Stimulated activated CD8-positive, alpha-beta memory T cell treated with anti-CD3 and anti-CD28 coated beads, Interleukin-15, amount 100 ng/mL, for 48 hours (primary cell): ENCODE measurements at regions not wholly inside any gene's neighbourhood (a gene's known extent, or its start where the extent isn't known, plus 50 kb on each side); places are given as distances from the start of the nearest gene placed in this dataset.

Experiments used
- DNase-seq, 2 donors: peaks; one replicate each; pipeline ENCODE4 v3.0.0-alpha.2; 2020; ENCODE audit warnings: low read depth in 2 of 2

GRCh38 chr10:4029866-4030265 lies 244.9 kb upstream of the KLF6 start:
- DNase-seq, result no peak

- no peak for DNase-seq
These were observed 244.0 kb upstream of the KLF6 start for GRCh38 chr10:4028854-4029583.

- no peak for DNase-seq
These were observed 243.0 kb upstream of the KLF6 start for GRCh38 chr10:4028027-4028471.

GRCh38 chr10:4025339-4025738 lies 240.3 kb upstream of the KLF6 start:
- DNase-seq, result no peak

- DNase-seq, result no peak
These were observed 239.7 kb upstream of the KLF6 start for GRCh38 chr10:4024516-4025245.

GRCh38 chr10:4024027-4024426 lies 239.0 kb upstream of the KLF6 start:
- no peak for DNase-seq

GRCh38 chr10:4022473-4022872 lies 237.5 kb upstream of the KLF6 start:
- no peak for DNase-seq

GRCh38 chr10:4020631-4021030 lies 235.6 kb upstream of the KLF6 start:
- no peak for DNase-seq

GRCh38 chr10:4018054-4018511 lies 233.1 kb upstream of the KLF6 start:
- DNase-seq, result no peak

- no peak for DNase-seq
These were observed 232.3 kb upstream of the KLF6 start for GRCh38 chr10:4017336-4017735.

- DNase-seq, result no peak
These were observed 231.3 kb upstream of the KLF6 start for GRCh38 chr10:4016214-4016740.

- peak; percentile 43 to 71 for DNase-seq
These were observed 228.7 kb upstream of the KLF6 start for GRCh38 chr10:4013651-4014121.

GRCh38 chr10:4012848-4013247 lies 227.8 kb upstream of the KLF6 start:
- no peak for DNase-seq

- DNase-seq, result no peak
These were observed 226.3 kb upstream of the KLF6 start for GRCh38 chr10:4011136-4011812.

GRCh38 chr10:4008676-4009382 lies 223.8 kb upstream of the KLF6 start:
- no peak for DNase-seq

GRCh38 chr10:4007771-4008170 lies 222.8 kb upstream of the KLF6 start:
- no peak for DNase-seq

- DNase-seq, result no peak
These were observed 221.8 kb upstream of the KLF6 start for GRCh38 chr10:4006858-4007257.

- no peak for DNase-seq
These were observed 221.0 kb upstream of the KLF6 start for GRCh38 chr10:4006051-4006450.

GRCh38 chr10:4004990-4005389 lies 220.0 kb upstream of the KLF6 start:
- DNase-seq, result no peak

GRCh38 chr10:4004144-4004543 lies 219.1 kb upstream of the KLF6 start:
- no peak for DNase-seq

- DNase-seq, result no peak
These were observed 218.5 kb upstream of the KLF6 start for GRCh38 chr10:4003348-4003973.
